ENCODE measurements at regions not wholly inside any gene's neighbourhood (a gene's known extent, or its start where the extent isn't known, plus 50 kb on each side); places are given as distances from the start of the nearest gene placed in this dataset.

- Histone ChIP-seq H3K9me3 (no peaks in the 10 kb centered on the region), H3K27me3 (no peaks in the 10 kb centered on the region), H3K36me3 (no peaks in the 10 kb centered on the region), H3K27ac (no peak overlapping the region), H3K4me3 (no peak overlapping the region), H3K4me1 (no peaks in the 10 kb centered on the region)
- no peak for TF ChIP-seq CTCF (IDR thresholded peaks at IDR 0.05)
- intact Hi-C loops (cut with DNase I): no loop called here
- DNase-seq (peak; percentile 40), ATAC-seq (no peak)
These were observed 73.3 kb upstream of the B3GAT1 start for GRCh38 chr11:134485316-134485715.

- Histone ChIP-seq H3K4me1 (no peaks in the 10 kb centered on the region), H3K9me3 (no peaks in the 10 kb centered on the region), H3K27ac (no peak overlapping the region), H3K27me3 (no peaks in the 10 kb centered on the region), H3K36me3 (no peaks in the 10 kb centered on the region), H3K4me3 (no peak overlapping the region)
- no peak for TF ChIP-seq CTCF (IDR thresholded peaks at IDR 0.05)
- no peak for ATAC-seq
- peak; percentile 11 for DNase-seq
- intact Hi-C loops (cut with DNase I): no loop called here
These were observed 71.8 kb upstream of the B3GAT1 start for GRCh38 chr11:134483857-134484256.

GRCh38 chr11:134483291-134483690 is 71.2 kb upstream of the B3GAT1 start:
- intact Hi-C loops (cut with DNase I): no loop called here
- no peak for ATAC-seq
- no peaks in the 10 kb centered on the region for H3K36me3 ChIP-seq
- TF ChIP-seq CTCF (IDR thresholded peaks at IDR 0.05): no peak
- H3K27ac ChIP-seq: no peak overlapping the region
- no peaks in the 10 kb centered on the region for H3K9me3 ChIP-seq
- no peak overlapping the region for H3K4me3 ChIP-seq
- no peaks in the 10 kb centered on the region for H3K27me3 ChIP-seq
- DNase-seq: peak; percentile 26
- H3K4me1 ChIP-seq: no peaks in the 10 kb centered on the region

- Histone ChIP-seq H3K4me1 (no peaks in the 10 kb centered on the region), H3K36me3 (no peaks in the 10 kb centered on the region), H3K27me3 (no peaks in the 10 kb centered on the region), H3K9me3 (no peaks in the 10 kb centered on the region), H3K27ac (no peak overlapping the region), H3K4me3 (no peak overlapping the region)
- TF ChIP-seq CTCF (IDR thresholded peaks at IDR 0.05): no peak
- DNase-seq: peak; percentile 21
- intact Hi-C loops (cut with DNase I): no loop called here
- ATAC-seq: no peak
These were observed 70.8 kb upstream of the B3GAT1 start for GRCh38 chr11:134482865-134483264.

- intact Hi-C loops (cut with DNase I): no loop called here
- Histone ChIP-seq H3K36me3 (no peaks in the 10 kb centered on the region), H3K4me3 (no peak overlapping the region), H3K27me3 (peaks cover 4% of the 10 kb centered on the region), H3K4me1 (no peaks in the 10 kb centered on the region), H3K9me3 (no peaks in the 10 kb centered on the region), H3K27ac (no peak overlapping the region)
- DNase-seq (peak; percentile 47), ATAC-seq (no peak)
- TF ChIP-seq CTCF (IDR thresholded peaks at IDR 0.05): no peak
These were observed 70.0 kb upstream of the B3GAT1 start for GRCh38 chr11:134481933-134482527.

- Histone ChIP-seq H3K27ac (no peak overlapping the region), H3K36me3 (no peaks in the 10 kb centered on the region), H3K4me1 (no peaks in the 10 kb centered on the region), H3K27me3 (peaks cover 7% of the 10 kb centered on the region), H3K9me3 (no peaks in the 10 kb centered on the region), H3K4me3 (no peak overlapping the region)
- intact Hi-C loops (cut with DNase I): no loop called here
- no peak for TF ChIP-seq CTCF (IDR thresholded peaks at IDR 0.05)
- DNase-seq (no peak), ATAC-seq (no peak)
These were observed 69.1 kb upstream of the B3GAT1 start for GRCh38 chr11:134481135-134481534.

Measured in upper lobe of right lung (tissue), 1 donor.